Peyer's patch (tissue), 4 donors: ENCODE measurements at regions not wholly inside any gene's neighbourhood (a gene's known extent, or its start where the extent isn't known, plus 50 kb on each side); places are given as distances from the start of the nearest gene placed in this dataset.

Experiments
- CTCF ChIP-seq, 6 experiments: fragments of 450-650 bp in 4 of 6; fragments of 200-600 bp in 2 of 6; sonication (generic) in 1 of 6; IDR thresholded peaks; one replicate each; pipeline ENCODE4 v1.5.1; 2017 to 2019; ENCODE audit warnings: antibody characterized with exemption in 6 of 6, mild to moderate bottlenecking in 3 of 6, moderate library complexity in 1 of 6
- POLR2A ChIP-seq, 2 donors: fragments of 450-650 bp; IDR thresholded peaks; one replicate each; pipeline ENCODE4 v1.5.1; 2017; ENCODE audit warnings: antibody characterized with exemption in 2 of 2, mild to moderate bottlenecking in 2 of 2, moderate library complexity in 2 of 2

DNA sequence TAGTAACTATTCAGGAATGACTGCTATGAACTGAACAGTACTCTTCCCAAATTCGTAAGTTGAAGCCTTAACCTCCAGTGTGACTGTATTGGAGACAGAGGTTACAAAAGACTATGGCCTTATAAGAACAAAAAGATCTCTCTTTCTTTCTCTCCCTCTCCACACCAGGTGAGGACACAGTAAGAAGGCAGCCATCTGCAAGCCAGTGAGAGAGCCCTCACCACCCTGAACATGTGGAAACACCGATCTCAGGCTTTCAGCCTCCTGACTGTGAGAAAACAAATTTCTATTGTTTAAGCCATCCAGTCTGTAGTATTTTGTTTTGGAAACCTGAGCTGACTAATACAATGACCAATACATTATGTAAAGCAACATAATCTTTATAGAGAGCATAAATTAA lies 888.9 kb downstream of the SLITRK1 start:
- TF ChIP-seq POLR2A (IDR thresholded peaks at IDR 0.05) (no peak), CTCF (IDR thresholded peaks at IDR 0.05) (no peak)
